Brain microvascular endothelial cell (primary cell): ENCODE measurements at regions not wholly inside any gene's neighbourhood (a gene's known extent, or its start where the extent isn't known, plus 50 kb on each side); places are given as distances from the start of the nearest gene placed in this dataset.

Experiments used
- DNase-seq: peaks from one replicate; pipeline ENCODE4 v3.0.0-alpha.2; 2020
- H3K27ac ChIP-seq: fragments of 250-450 bp; sonication (Bioruptor Pico); 2 replicates; pipeline ENCODE4 v1.5.1; 2020; ENCODE audit warnings: mild to moderate bottlenecking, moderate library complexity
- H3K27me3 ChIP-seq: fragments of 250-450 bp; sonication (Bioruptor Pico); replicated peaks from 2 replicates; pipeline ENCODE4 v1.5.1; 2020; ENCODE audit warnings: mild to moderate bottlenecking
- H3K36me3 ChIP-seq: fragments of 250-450 bp; sonication (Bioruptor Pico); replicated peaks from 2 replicates; pipeline ENCODE4 v1.5.1; 2020; ENCODE audit warnings: mild to moderate bottlenecking
- H3K4me3 ChIP-seq: 2 replicates; pipeline ENCODE4 v1.5.1; 2011; ENCODE audit warnings: low read depth, mild to moderate bottlenecking, control low read depth, low read length, moderate library complexity
- in situ Hi-C: cut with HindIII; loops from 2 replicates; pipeline ENCODE4 v1.10.0; 2017; ENCODE audit warnings: low sequenced_read_pairs, low pct_ligation_motif_present
- TF ChIP-seq, protein P1 (sequence below): IDR thresholded peaks from 2 replicates; pipeline ENCODE4 v1.5.1; 2011; ENCODE audit warnings: low read depth, mild to moderate bottlenecking, moderate library complexity, low read length, control low read depth, inconsistent platforms; ENCODE audit errors: missing control alignments

DNA sequence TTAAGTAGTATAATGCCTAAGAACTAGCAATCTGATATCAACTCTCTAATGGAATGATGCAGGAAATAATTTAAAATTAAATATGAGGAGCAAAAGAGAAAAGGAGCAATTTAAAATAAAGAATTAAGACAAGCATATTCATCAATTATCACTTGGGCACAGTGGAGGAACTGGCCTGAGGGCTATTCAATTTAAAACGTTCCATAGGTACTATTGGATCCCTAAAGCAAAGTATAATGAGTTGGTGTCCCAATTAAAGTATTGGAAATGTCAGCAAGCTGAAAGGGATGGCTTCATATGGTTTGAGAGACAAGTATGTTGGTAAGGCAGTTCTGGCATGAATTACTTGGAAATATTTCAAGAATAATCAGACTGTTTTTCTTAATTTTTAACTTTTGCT, 2064.1 kb upstream of the TENM3 start:
- Histone ChIP-seq H3K27ac (no peak overlapping the region), H3K4me3 (no peak overlapping the region), H3K27me3 (no peaks in the 10 kb centered on the region), H3K36me3 (no peaks in the 10 kb centered on the region)
- in situ Hi-C loops = no loop called here
- DNase-seq = no peak
- TF ChIP-seq, protein P1, sequence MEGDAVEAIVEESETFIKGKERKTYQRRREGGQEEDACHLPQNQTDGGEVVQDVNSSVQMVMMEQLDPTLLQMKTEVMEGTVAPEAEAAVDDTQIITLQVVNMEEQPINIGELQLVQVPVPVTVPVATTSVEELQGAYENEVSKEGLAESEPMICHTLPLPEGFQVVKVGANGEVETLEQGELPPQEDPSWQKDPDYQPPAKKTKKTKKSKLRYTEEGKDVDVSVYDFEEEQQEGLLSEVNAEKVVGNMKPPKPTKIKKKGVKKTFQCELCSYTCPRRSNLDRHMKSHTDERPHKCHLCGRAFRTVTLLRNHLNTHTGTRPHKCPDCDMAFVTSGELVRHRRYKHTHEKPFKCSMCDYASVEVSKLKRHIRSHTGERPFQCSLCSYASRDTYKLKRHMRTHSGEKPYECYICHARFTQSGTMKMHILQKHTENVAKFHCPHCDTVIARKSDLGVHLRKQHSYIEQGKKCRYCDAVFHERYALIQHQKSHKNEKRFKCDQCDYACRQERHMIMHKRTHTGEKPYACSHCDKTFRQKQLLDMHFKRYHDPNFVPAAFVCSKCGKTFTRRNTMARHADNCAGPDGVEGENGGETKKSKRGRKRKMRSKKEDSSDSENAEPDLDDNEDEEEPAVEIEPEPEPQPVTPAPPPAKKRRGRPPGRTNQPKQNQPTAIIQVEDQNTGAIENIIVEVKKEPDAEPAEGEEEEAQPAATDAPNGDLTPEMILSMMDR = no peak

DNA sequence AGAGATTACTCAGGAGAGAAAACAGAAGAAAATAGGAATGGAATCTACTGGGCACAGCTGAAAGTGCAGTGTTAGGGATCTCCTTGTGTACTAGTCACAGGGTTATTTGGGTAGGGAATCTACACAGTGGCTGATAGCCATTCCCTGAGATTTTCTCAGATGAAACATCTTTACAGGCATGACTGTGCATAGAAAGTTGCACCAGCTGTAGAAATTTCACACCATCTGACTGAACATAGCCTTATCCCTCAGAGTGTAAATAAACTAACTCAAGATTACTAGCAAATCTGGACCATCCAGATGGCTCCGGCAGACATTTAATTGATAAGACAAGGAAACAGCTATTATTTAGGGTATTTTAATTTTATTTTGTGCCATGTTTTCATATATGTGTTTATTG, 2053.5 kb upstream of the TENM3 start:
- no peak overlapping the region for H3K4me3 ChIP-seq
- DNase-seq = no peak
- no peaks in the 10 kb centered on the region for H3K36me3 ChIP-seq
- TF ChIP-seq, protein P1 = no peak
- H3K27ac ChIP-seq = no peak overlapping the region
- in situ Hi-C loops = no loop called here
- no peaks in the 10 kb centered on the region for H3K27me3 ChIP-seq

DNA sequence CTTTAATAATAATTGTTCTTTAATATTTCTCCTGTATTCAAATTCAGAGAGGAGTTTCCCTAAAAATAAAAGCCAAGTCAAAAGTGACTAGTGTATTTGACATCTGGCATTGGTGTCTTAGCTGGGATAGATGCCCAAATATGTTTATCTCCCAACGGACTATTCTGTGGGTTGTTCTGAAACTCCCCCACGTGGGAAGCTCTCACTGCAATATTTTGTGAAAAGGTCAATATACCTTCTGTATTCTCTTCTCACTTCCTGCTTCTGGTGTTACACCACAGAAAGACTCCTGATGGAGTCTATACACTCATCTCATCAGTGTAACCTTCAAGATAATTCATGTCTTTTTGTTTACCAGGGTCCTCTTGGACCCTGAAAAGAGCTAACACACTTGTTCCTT, 2052.8 kb upstream of the TENM3 start:
- TF ChIP-seq, protein P1 = no peak
- Histone ChIP-seq H3K27me3 (no peaks in the 10 kb centered on the region), H3K27ac (no peak overlapping the region), H3K36me3 (no peaks in the 10 kb centered on the region), H3K4me3 (no peak overlapping the region)
- in situ Hi-C loops = no loop called here
- no peak for DNase-seq

DNA sequence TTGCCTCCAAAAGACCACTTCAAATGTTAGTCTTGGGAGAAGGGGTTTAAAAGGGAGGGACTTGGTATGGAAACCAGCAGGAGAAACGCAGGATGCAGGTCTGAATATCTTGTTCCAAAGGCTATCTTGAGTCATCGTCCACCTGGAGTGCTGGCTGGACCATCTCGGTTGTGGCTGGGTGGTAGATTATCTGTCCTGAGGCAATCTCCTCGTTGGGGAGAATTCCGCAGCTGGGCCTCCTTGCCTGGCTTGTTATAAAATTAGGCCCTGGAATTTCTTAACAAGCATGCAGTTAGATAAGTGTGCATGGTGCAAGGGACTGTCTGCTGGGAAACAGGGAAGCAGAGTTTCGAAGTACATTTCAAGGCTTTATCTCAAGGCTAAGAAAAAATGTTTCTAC, 2045.7 kb upstream of the TENM3 start:
- no peaks in the 10 kb centered on the region for H3K27me3 ChIP-seq
- no peak overlapping the region for H3K27ac ChIP-seq
- TF ChIP-seq, protein P1 = no peak
- H3K36me3 ChIP-seq = no peaks in the 10 kb centered on the region
- in situ Hi-C loops = no loop called here
- no peak overlapping the region for H3K4me3 ChIP-seq
- no peak for DNase-seq

DNA sequence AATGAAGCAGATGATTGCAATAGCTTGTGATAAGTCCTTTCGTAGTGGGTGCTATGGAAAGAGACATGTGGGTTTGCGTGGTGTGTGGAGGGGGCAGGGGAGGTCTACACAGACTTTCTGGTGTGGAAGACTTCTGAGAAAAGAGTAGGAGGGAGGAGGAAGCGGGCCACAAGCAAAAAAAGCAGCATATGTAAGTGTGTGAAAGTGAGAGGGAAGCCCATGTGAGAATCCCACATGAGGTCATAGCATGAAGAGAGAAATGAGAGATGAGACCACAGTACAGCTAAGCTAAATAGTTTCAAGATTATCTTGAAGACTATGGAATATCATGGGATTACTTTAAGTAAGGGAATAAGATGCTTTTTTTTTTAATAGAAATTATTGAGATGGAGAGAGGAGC, 2039.9 kb upstream of the TENM3 start:
- no peaks in the 10 kb centered on the region for H3K27me3 ChIP-seq
- H3K36me3 ChIP-seq = no peaks in the 10 kb centered on the region
- in situ Hi-C loops = no loop called here
- no peak for DNase-seq
- H3K27ac ChIP-seq = no peak overlapping the region
- TF ChIP-seq, protein P1 = no peak
- no peak overlapping the region for H3K4me3 ChIP-seq

DNA sequence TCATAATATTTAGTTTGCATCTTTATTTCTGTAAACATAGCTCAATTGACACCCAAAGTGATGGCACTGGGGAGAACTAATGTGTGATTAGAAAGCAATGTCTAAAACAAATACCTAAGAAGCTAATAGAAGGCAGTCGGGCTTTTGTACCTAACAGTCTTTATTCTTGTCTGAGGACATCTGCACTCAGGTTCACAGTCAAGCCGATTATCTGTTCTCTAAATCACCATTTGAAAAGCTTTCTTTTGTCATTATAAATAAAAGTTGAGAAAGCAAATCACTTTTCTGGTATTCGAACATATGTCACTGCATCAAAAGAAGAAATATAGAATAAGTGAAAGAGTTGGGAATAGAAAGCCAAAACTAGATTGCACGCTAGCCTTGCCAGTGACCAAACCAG, 2037.9 kb upstream of the TENM3 start:
- no peaks in the 10 kb centered on the region for H3K36me3 ChIP-seq
- no peak overlapping the region for H3K27ac ChIP-seq
- H3K27me3 ChIP-seq = no peaks in the 10 kb centered on the region
- no peak overlapping the region for H3K4me3 ChIP-seq
- TF ChIP-seq, protein P1 = no peak
- DNase-seq = no peak
- in situ Hi-C loops = no loop called here
